ENCODE measurements at regions not wholly inside any gene's neighbourhood (a gene's known extent, or its start where the extent isn't known, plus 50 kb on each side); places are given as distances from the start of the nearest gene placed in this dataset.

DNA sequence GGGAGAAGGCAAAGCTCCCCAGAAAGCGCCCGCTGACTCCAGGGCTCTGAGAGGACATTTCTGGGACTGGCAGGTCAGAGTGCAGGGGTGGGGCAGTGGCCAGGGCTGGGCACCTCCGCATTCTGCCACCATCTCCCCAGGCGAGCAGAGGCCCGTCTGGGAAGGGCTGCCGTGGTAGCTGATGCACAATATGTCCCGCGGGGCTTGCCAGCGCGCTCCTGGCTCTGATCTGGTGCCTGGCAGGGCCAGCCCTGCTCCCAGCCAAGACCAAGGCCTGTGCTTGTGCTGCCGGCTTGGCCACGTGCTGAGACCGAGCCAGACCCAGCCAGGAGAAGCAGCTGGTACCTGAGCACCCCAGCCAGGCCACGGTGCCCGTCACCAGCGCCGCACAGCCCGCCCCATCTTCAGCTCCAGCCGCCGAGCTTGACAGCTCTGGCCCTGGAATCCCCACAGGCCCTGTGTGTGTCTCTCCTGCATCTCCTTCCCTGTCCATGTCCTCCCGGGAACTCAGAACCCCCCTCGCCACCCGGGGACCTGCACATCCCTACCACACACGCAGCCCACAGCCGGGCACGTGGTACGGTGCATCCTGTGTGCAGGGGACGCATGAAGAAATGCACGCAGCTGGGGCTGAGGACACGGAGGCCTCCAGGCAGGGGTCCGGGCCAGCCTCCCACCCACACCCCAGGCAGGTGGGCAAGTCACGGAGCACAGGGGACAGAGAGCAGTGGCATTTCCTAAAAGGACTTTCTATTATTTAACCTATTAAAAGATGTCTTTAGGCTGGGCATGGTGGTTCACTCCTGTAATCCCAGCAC lies 68.6 kb upstream of the C14orf180 start:
- no peak for TF ChIP-seq CTCF (conservative IDR thresholded peaks at IDR 0.05; ENCODE audit: low read depth in 2 of 2)
- no peak for TF ChIP-seq EZH2phosphoT487 (IDR thresholded peaks at IDR 0.05; ENCODE audit: unreplicated experiment)
- no peak for TF ChIP-seq POLR2AphosphoS5 (IDR thresholded peaks at IDR 0.05; ENCODE audit: low read depth)
- TF ChIP-seq CREB1 (CRISPR knock-in tag; IDR thresholded peaks at IDR 0.05; ENCODE audit: low read depth): no peak
- no peak for TF ChIP-seq EZH2 (IDR thresholded peaks at IDR 0.05; ENCODE audit: low read depth, unreplicated experiment)
- no peak for TF ChIP-seq REST (IDR thresholded peaks at IDR 0.05; ENCODE audit: unreplicated experiment)
- no peak for TF ChIP-seq NANOG (IDR thresholded peaks at IDR 0.05; ENCODE audit: borderline replicate concordance)
- TF ChIP-seq JUNB (IDR thresholded peaks at IDR 0.05; ENCODE audit: unreplicated experiment): no peak
- no peak for TF ChIP-seq ZNF462 (CRISPR knock-in tag; IDR thresholded peaks at IDR 0.05)
- TF ChIP-seq, protein P1, sequence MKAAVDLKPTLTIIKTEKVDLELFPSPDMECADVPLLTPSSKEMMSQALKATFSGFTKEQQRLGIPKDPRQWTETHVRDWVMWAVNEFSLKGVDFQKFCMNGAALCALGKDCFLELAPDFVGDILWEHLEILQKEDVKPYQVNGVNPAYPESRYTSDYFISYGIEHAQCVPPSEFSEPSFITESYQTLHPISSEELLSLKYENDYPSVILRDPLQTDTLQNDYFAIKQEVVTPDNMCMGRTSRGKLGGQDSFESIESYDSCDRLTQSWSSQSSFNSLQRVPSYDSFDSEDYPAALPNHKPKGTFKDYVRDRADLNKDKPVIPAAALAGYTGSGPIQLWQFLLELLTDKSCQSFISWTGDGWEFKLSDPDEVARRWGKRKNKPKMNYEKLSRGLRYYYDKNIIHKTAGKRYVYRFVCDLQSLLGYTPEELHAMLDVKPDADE (IDR thresholded peaks at IDR 0.05): no peak

Measured in GM23338 (cell line).